IMR-90 (cell line): ENCODE measurements at regions not wholly inside any gene's neighbourhood (a gene's known extent, or its start where the extent isn't known, plus 50 kb on each side); places are given as distances from the start of the nearest gene placed in this dataset.

ENCODE experiments used
- ATAC-seq: fragments of 200-7000 bp; cut with Tn5 transposase; 2 replicates; pipeline ENCODE4 v1.9.1; 2020; ENCODE audit warnings: low read depth, mild to moderate bottlenecking, moderate library complexity
- BruUV-seq: library from RNA; stranded (reverse); fragments of 400-500 nt; replicated peaks from 2 replicates; lab custom pipeline; 2021; lab: Mats Ljungman, UMichigan
- CTCF ChIA-PET: fragments of 300-600 bp; formaldehyde crosslinking; extraction: SDS; loops from one replicate; lab custom pipeline; 2021; ENCODE audit warnings: antibody characterized with exemption; lab: Yijun Ruan, JAX
- POLR2A ChIA-PET: fragments of 300-600 bp; sonication (Branson Sonifier 250); formaldehyde crosslinking; loops from one replicate; lab custom pipeline; 2022; ENCODE audit warnings: antibody characterized with exemption; ENCODE audit not compliant: unreplicated experiment; lab: Charles Lee
- DNase-seq: peaks from one replicate; pipeline ENCODE4 v3.0.0; 2013
- H2AFZ ChIP-seq: replicated peaks from 2 replicates; pipeline ENCODE3; 2013; ENCODE audit warnings: low read length, mild to moderate bottlenecking; ENCODE audit not compliant: poor library complexity
- H2AK5ac ChIP-seq: 2 replicates; pipeline ENCODE4 v1.6.1; 2013; ENCODE audit warnings: low read depth, low read length, inconsistent platforms
- H2AK9ac ChIP-seq: replicated peaks from 2 replicates; pipeline ENCODE3; 2013; ENCODE audit warnings: mild to moderate bottlenecking, low read depth, low read length, moderate library complexity; ENCODE audit not compliant: poor library complexity
- H2BK120ac ChIP-seq: 2 replicates; pipeline ENCODE4 v1.6.1; 2013; ENCODE audit warnings: low read depth, low read length, inconsistent platforms
- H2BK15ac ChIP-seq: 3 replicates; pipeline ENCODE4 v1.6.1; 2013; ENCODE audit warnings: low read depth, low read length, inconsistent platforms
- H2BK20ac ChIP-seq: 2 replicates; pipeline ENCODE4 v1.6.1; 2013; ENCODE audit warnings: low read depth, mild to moderate bottlenecking, inconsistent platforms, low read length, moderate library complexity
- H2BK5ac ChIP-seq: 2 replicates; pipeline ENCODE4 v1.6.1; 2013; ENCODE audit warnings: mild to moderate bottlenecking, low read depth, low read length, inconsistent platforms; ENCODE audit not compliant: poor library complexity, severe bottlenecking
- H3K14ac ChIP-seq: replicated peaks from 2 replicates; pipeline ENCODE4 v1.6.1; 2013; ENCODE audit warnings: low read depth, low read length, inconsistent platforms
- H3K18ac ChIP-seq: 2 replicates; pipeline ENCODE4 v1.6.1; 2013; ENCODE audit warnings: low read depth, low read length, control low read depth
- H3K23ac ChIP-seq: 2 replicates; pipeline ENCODE4 v1.6.1; 2013; ENCODE audit warnings: low read depth, low read length, inconsistent platforms
- H3K27ac ChIP-seq: 2 replicates; pipeline ENCODE4 v1.5.1; 2013; ENCODE audit warnings: mild to moderate bottlenecking, control low read depth, low read length; ENCODE audit not compliant: insufficient read depth
- H3K27me3 ChIP-seq: 2 replicates; pipeline ENCODE4 v1.6.1; 2013; ENCODE audit warnings: low read length; ENCODE audit not compliant: control insufficient read depth, insufficient read depth
- H3K36me3 ChIP-seq: 2 replicates; pipeline ENCODE4 v1.6.1; 2013; ENCODE audit warnings: low read length, mixed read lengths; ENCODE audit not compliant: control insufficient read depth, insufficient read depth
- H3K4ac ChIP-seq: 2 replicates; pipeline ENCODE4 v1.6.1; 2013; ENCODE audit warnings: low read depth, low read length, inconsistent platforms
- H3K4me1 ChIP-seq: 2 replicates; pipeline ENCODE4 v1.6.1; 2013; ENCODE audit warnings: low read length, mixed read lengths; ENCODE audit not compliant: control insufficient read depth, insufficient read depth
- H3K4me2 ChIP-seq: 2 replicates; pipeline ENCODE4 v1.6.1; 2013; ENCODE audit warnings: low read depth, mild to moderate bottlenecking, control low read depth, low read length, moderate library complexity
- H3K4me3 ChIP-seq: 2 replicates; pipeline ENCODE4 v1.5.1; 2013; ENCODE audit warnings: low read depth, mild to moderate bottlenecking, control low read depth, low read length, moderate library complexity; ENCODE audit not compliant: insufficient read depth
- H3K56ac ChIP-seq: 2 replicates; pipeline ENCODE4 v1.6.1; 2013; ENCODE audit warnings: low read length, inconsistent platforms; ENCODE audit not compliant: insufficient read depth; ENCODE audit errors: extremely low read depth
- H3K79me1 ChIP-seq, 2 experiments: 2 replicates each; pipeline ENCODE4 v1.6.1; 2013; ENCODE audit warnings: low read length in 2 of 2, inconsistent platforms in 1 of 2, low read depth in 1 of 2
- H3K9ac ChIP-seq: 2 replicates; pipeline ENCODE4 v1.6.1; 2013; ENCODE audit warnings: low read depth, low read length, control low read depth
- H3K9me1 ChIP-seq: 2 replicates; pipeline ENCODE4 v1.6.1; 2013; ENCODE audit warnings: low read length, inconsistent platforms; ENCODE audit not compliant: insufficient read depth
- H3K9me3 ChIP-seq: 2 replicates; pipeline ENCODE4 v1.6.1; 2013; ENCODE audit warnings: low read length; ENCODE audit not compliant: control insufficient read depth, insufficient read depth
- H4K20me1 ChIP-seq: 2 replicates; pipeline ENCODE4 v1.6.1; 2013; ENCODE audit warnings: low read length, inconsistent platforms; ENCODE audit not compliant: insufficient read depth
- H4K5ac ChIP-seq: 2 replicates; pipeline ENCODE4 v1.6.1; 2013; ENCODE audit warnings: mild to moderate bottlenecking, low read depth, low read length, control low read depth
- H4K8ac ChIP-seq, 2 experiments: 2 replicates each; pipeline ENCODE4 v1.6.1; 2013; ENCODE audit warnings: low read depth in 2 of 2, low read length in 2 of 2, control low read depth in 1 of 2, inconsistent platforms in 1 of 2
- H4K91ac ChIP-seq: 2 replicates; pipeline ENCODE4 v1.6.1; 2013; ENCODE audit warnings: low read depth, low read length, inconsistent platforms; ENCODE audit not compliant: insufficient read depth
- BHLHE40 ChIP-seq: fragments of 150-350 bp; IDR thresholded peaks from 2 replicates; pipeline ENCODE4 v1.6.1; 2016; ENCODE audit warnings: mild to moderate bottlenecking, low read depth, low read length
- CEBPB ChIP-seq: IDR thresholded peaks from 2 replicates; pipeline ENCODE4 v1.6.1; 2012; ENCODE audit warnings: low read depth, low read length, improper control_type of control experiment
- FOS ChIP-seq: fragments of 150-350 bp; IDR thresholded peaks from 2 replicates; pipeline ENCODE4 v1.6.1; 2016; ENCODE audit warnings: low read depth, low read length
- MXI1 ChIP-seq: IDR thresholded peaks from 2 replicates; pipeline ENCODE4 v1.6.1; 2012; ENCODE audit warnings: low read depth, mild to moderate bottlenecking, low read length, moderate library complexity, borderline replicate concordance
- NFE2L2 ChIP-seq: fragments of 150-350 bp; IDR thresholded peaks from 2 replicates; pipeline ENCODE4 v1.6.1; 2016; ENCODE audit warnings: low read depth, mild to moderate bottlenecking, low read length
- POLR2A ChIP-seq: IDR thresholded peaks from 2 replicates; pipeline ENCODE4 v1.6.1; 2012; ENCODE audit warnings: mild to moderate bottlenecking, low read depth, low read length
- RAD21 ChIP-seq: IDR thresholded peaks from 2 replicates; pipeline ENCODE4 v1.6.1; 2012; ENCODE audit warnings: low read length, improper control_type of control experiment
- RCOR1 ChIP-seq: IDR thresholded peaks from 2 replicates; pipeline ENCODE4 v1.6.1; 2012; ENCODE audit warnings: mild to moderate bottlenecking, low read length, improper control_type of control experiment; ENCODE audit not compliant: insufficient replicate concordance
- WGBS, 2 experiments: methylation state at CpG; one replicate each; pipeline versions ENCODE4 v1.1.5 to v1.1.7; 2013; ENCODE audit warnings: missing lambda C conversion rate in 2 of 2; ENCODE audit not compliant: insufficient read length in 1 of 2; ENCODE audit errors: extremely low coverage in 2 of 2; 5-methylcytosine and 5-hydroxymethylcytosine counted together
- dilution Hi-C: fragments of 300-500 bp; cut with HindIII; formaldehyde crosslinking; loops from one replicate; pipeline ENCODE4 v1.14.3; 2018; ENCODE audit warnings: low sequenced_read_pairs; ENCODE audit not compliant: unreplicated experiment
- in situ Hi-C: fragments of 300-500 bp; cut with MboI; formaldehyde crosslinking; loops from 3 replicates; pipeline ENCODE4 v1.14.3; 2019; ENCODE audit warnings: low sequenced_read_pairs, inconsistent platforms, mixed read lengths
- intact Hi-C: fragments of 100-400 bp; cut with micrococcal nuclease; formaldehyde crosslinking; loops from 2 replicates; pipeline ENCODE4 v1.10.0; 2022
- TF ChIP-seq, protein P1 (sequence below): fragments of 150-350 bp; IDR thresholded peaks from 2 replicates; pipeline ENCODE4 v1.6.1; 2016; ENCODE audit warnings: low read depth, mild to moderate bottlenecking, low read length, moderate library complexity, borderline replicate concordance

DNA sequence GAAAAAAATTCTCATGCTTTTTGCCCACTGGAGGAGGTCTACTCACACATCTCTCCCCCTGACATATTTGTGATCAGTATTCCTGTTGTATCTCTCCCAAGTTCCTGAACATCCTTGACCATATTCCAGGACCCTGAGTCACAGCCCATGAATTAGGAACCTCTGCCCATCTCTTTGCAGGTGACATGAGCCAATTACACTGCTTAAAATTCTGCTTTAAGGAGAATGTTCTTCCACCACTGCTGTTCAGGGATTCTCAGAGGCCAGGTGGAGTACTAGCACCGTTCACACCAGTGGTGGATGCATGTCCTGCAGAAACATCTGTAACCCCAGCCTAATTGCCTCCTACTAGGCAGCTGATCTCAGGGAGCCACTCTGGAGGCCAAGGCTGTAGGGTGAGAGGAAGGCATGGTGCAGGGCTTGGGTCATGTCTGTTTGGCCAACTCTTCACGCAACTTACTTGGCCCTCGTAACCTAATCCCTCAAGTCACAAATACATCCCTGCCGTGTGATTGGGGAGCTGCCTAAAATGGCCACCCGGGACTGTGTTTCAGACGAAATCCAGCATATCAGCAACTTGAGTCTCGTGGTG, 104.8 kb downstream of the GGTLC2 start:
- Histone ChIP-seq H3K9me3 (no peaks in the 10 kb centered on the region), H3K27me3 (peaks cover 7% of the 10 kb centered on the region; the same call in 1 of the 2 replicates), H2AK5ac (no peak overlapping the region), H3K9me1 (no peaks in the 10 kb centered on the region; the same call in 1 of the 2 replicates), H3K79me1 (no peaks in the 10 kb centered on the region), H3K23ac (no peak overlapping the region), H4K8ac (no peak overlapping the region), H3K4me2 (no peak overlapping the region), H3K56ac (no peak overlapping the region), H2BK15ac (no peak overlapping the region), H3K4me1 (no peaks in the 10 kb centered on the region), H4K5ac (no peak overlapping the region), H3K9ac (no peak overlapping the region), H3K18ac (no peak overlapping the region), H2BK120ac (no peak overlapping the region), H3K14ac (no peak overlapping the region), H3K4ac (no peak overlapping the region), H2BK20ac (no peak overlapping the region), H2BK5ac (no peak overlapping the region), H2AK9ac (no peak overlapping the region), H4K20me1 (no peaks in the 10 kb centered on the region), H4K91ac (no peak overlapping the region), H3K4me3 (no peak overlapping the region), H2AFZ (no peak overlapping the region), H3K27ac (no peak overlapping the region), H3K36me3 (no peaks in the 10 kb centered on the region)
- in situ Hi-C loops (no loop called here), dilution Hi-C loops (no loop called here), intact Hi-C loops (loop anchor here (5.0 to 10.0 kb wide), 3 partner anchors 37 to 287 kb away; no protein-coding TSS in a partner anchor)
- ATAC-seq (no peak), DNase-seq (no peak)
- TF ChIP-seq CEBPB (no peak), BHLHE40 (no peak), RCOR1 (no peak), POLR2A (no peak), NFE2L2 (no peak), RAD21 (no peak), FOS (no peak), MXI1 (no peak)
- TF ChIP-seq, protein P1, sequence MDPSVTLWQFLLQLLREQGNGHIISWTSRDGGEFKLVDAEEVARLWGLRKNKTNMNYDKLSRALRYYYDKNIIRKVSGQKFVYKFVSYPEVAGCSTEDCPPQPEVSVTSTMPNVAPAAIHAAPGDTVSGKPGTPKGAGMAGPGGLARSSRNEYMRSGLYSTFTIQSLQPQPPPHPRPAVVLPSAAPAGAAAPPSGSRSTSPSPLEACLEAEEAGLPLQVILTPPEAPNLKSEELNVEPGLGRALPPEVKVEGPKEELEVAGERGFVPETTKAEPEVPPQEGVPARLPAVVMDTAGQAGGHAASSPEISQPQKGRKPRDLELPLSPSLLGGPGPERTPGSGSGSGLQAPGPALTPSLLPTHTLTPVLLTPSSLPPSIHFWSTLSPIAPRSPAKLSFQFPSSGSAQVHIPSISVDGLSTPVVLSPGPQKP = no peak
- CTCF ChIA-PET = interaction anchor here (0.6 kb wide), 1 partner anchor 105 kb away, joined by 3 read pairs; the partner anchor contains the start of gene GGTLC2
- 37% methylated on average over 3 of the region's 7 CpGs; no CpG with 5 or more reads in 1 of the 2 experiments for WGBS, 2 experiments
- POLR2A ChIA-PET = no interaction called here
- no TSS peak for BruUV-seq
